HG03039 (cell line): ENCODE measurements at regions not wholly inside any gene's neighbourhood (a gene's known extent, or its start where the extent isn't known, plus 50 kb on each side); places are given as distances from the start of the nearest gene placed in this dataset.

Experiments used
- ATAC-seq: cut with Tn5 transposase; IDR thresholded peaks from one replicate; pipeline ENCODE4 v1.9.1; 2021; ENCODE audit warnings: mild to moderate bottlenecking, moderate library complexity; ENCODE audit not compliant: unreplicated experiment

GRCh38 chr4:141576585-141577110 is 59.7 kb upstream of the IL15 start:
- no peak for ATAC-seq

- no peak for ATAC-seq
Observed at GRCh38 chr4:141578451-141578850, 57.9 kb upstream of the IL15 start.

- no peak for ATAC-seq
Observed at GRCh38 chr4:141580523-141580922, 55.9 kb upstream of the IL15 start.
